ENCODE measurements at regions not wholly inside any gene's neighbourhood (a gene's known extent, or its start where the extent isn't known, plus 50 kb on each side); places are given as distances from the start of the nearest gene placed in this dataset.

DNA sequence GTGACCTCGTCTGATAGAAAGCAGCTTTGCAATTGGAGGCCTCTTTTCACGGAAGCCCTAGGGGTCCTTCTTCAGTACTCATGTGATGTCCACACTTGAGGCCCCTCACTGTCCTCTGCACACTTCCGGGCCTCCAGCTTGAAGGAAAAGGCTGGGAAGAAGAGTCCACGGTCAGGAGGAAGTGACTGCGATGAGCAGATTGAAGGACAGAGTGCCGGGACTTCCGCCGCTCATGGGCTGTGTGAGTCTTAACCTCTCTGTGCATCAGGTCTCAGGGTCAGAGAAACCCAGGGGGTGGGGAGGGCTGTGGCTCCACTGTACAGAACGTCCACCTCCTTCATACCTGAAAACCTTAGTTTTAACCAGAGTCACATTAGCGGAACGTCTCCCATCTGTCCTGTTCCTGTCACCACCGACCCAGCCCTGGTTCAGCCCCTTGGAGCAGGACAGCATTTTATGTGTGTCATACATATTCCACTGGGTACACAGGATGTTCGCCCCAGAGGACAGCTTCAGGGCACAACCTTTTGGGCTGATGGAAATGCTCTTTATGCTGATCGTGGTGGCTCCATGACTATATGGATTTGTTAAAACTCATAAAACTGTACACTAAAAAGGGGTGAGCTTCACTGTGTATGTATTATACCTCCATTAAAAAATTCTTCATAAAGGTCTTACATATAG lies 51.0 kb upstream of the SORCS2 start:
- BruUV-seq (replicated peaks): no TSS peak
- Histone ChIP-seq H3K9me1 (ENCODE audit: control insufficient read depth, insufficient read depth, low read length) (no peaks in the 10 kb centered on the region), H3K4me3 (no peak overlapping the region), H3K9me3 (replicated peaks; ENCODE audit: control insufficient read depth, insufficient read depth, low read depth, low read length) (no peaks in the 10 kb centered on the region), H4K20me1 (replicated peaks; ENCODE audit: control insufficient read depth, insufficient read depth, low read length) (0 out of 2 replicates have a peak, but pooled peaks cover 4% of the 10 kb centered on the region), H3K27me3 (ENCODE audit: control insufficient read depth in 2 of 2, insufficient read depth in 2 of 2, low read length in 2 of 2) (peaks cover 33 to 77% of the 10 kb centered on the region in 2 experiments; a peak in 4 of 5 replicates), H3K27ac (ENCODE audit: extremely low read depth, low read depth, low read length) (no peak overlapping the region), H3K36me3 (ENCODE audit: control insufficient read depth, insufficient read depth, low read length) (no peaks in the 10 kb centered on the region), H3K4me1 (replicated peaks in 1 of 2; ENCODE audit: control insufficient read depth in 2 of 2, insufficient read depth in 2 of 2, low read length in 2 of 2) (peaks cover 0 to 14% of the 10 kb centered on the region in 2 experiments; a peak in 2 of 5 replicates), H2AFZ (ENCODE audit: low read depth, low read length) (no peak overlapping the region), H3K4me2 (ENCODE audit: insufficient read depth, low read length) (no peak overlapping the region), H3K79me2 (ENCODE audit: control insufficient read depth, insufficient read depth, low read length) (no peaks in the 10 kb centered on the region), H3K9ac (ENCODE audit: insufficient read depth in 1 of 2, low read depth in 2 of 2, low read length in 2 of 2) (no peak overlapping the region)
- WGBS (ENCODE audit: insufficient coverage, low coverage, missing lambda C conversion rate): 4% methylated on average over 14 of the region's 14 CpGs
- POLR2A ChIA-PET: interaction anchor here (0.6 kb wide), 2 partner anchors 16 to 68 kb away, joined by 3 to 4 read pairs; no protein-coding TSS in a partner anchor
- CTCF ChIA-PET (ENCODE audit: low intra/inter-chr PET ratio): no interaction called here
- intact Hi-C loops (cut with micrococcal nuclease) (no loop called here), in situ Hi-C loops (cut with MboI) (no loop called here)
- TF ChIP-seq SPI1 (IDR thresholded peaks at IDR 0.05; ENCODE audit: borderline replicate concordance, low read depth, low read length): 0 out of 2 replicates have a peak, but pooled peaks have one; percentile 22
- no peak for TF ChIP-seq TFAM (CRISPR knock-in tag; conservative IDR thresholded peaks at IDR 0.05)
- ATAC-seq (peak; percentile 19), DNase-seq (ENCODE audit: extremely low read depth in 1 of 4, low spot score in 3 of 4) (no peak), FAIRE-seq (peak; percentile 46)

DNA sequence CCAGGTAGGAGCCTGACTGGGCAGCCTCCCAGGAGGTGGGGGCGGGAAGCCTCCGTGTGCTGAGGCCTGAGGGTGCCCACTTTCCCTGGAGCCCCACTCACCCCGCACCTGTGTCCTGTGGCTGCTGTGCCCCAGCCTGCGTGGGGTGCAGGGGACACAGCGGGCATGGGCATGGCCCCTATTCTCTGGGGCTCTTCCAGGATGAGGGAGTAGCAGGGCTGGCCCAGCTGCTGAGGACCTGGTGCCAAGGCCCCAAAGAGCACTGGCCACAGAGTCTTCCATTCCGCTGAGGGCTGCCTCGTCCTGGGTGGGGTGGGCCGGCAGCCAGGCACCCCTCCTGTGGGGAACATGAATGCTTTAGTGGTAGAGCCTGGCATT lies 51.7 kb upstream of the SORCS2 start:
- TF ChIP-seq ZEB2 (IDR thresholded peaks at IDR 0.05) (no peak), ZKSCAN3 (CRISPR knock-in tag; IDR thresholded peaks at IDR 0.05) (no peak), HDGF (IDR thresholded peaks at IDR 0.05) (no peak), KLF10 (CRISPR knock-in tag; IDR thresholded peaks at IDR 0.05) (no peak)
- TF ChIP-seq, protein P1, sequence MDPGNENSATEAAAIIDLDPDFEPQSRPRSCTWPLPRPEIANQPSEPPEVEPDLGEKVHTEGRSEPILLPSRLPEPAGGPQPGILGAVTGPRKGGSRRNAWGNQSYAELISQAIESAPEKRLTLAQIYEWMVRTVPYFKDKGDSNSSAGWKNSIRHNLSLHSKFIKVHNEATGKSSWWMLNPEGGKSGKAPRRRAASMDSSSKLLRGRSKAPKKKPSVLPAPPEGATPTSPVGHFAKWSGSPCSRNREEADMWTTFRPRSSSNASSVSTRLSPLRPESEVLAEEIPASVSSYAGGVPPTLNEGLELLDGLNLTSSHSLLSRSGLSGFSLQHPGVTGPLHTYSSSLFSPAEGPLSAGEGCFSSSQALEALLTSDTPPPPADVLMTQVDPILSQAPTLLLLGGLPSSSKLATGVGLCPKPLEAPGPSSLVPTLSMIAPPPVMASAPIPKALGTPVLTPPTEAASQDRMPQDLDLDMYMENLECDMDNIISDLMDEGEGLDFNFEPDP (CRISPR knock-in tag; IDR thresholded peaks at IDR 0.05): no peak
- in situ Hi-C loops (cut with MboI): no loop called here
- Histone ChIP-seq H4K20me1 (replicated peaks; ENCODE audit: control insufficient read depth, insufficient read depth, low read length) (0 out of 2 replicates have a peak, but pooled peaks cover 3% of the 10 kb centered on the region), H3K9me1 (ENCODE audit: control insufficient read depth, insufficient read depth, low read length) (no peaks in the 10 kb centered on the region), H3K27me3 (ENCODE audit: control insufficient read depth in 2 of 2, insufficient read depth in 2 of 2, low read length in 2 of 2) (peaks cover 28 to 79% of the 10 kb centered on the region in 2 experiments; a peak in 4 of 5 replicates), H3K27ac (ENCODE audit: extremely low read depth, low read depth, low read length) (no peak overlapping the region), H3K79me2 (ENCODE audit: control insufficient read depth, insufficient read depth, low read length) (no peaks in the 10 kb centered on the region), H3K4me1 (replicated peaks in 1 of 2; ENCODE audit: control insufficient read depth in 2 of 2, insufficient read depth in 2 of 2, low read length in 2 of 2) (peaks cover 0 to 14% of the 10 kb centered on the region in 2 experiments; a peak in 2 of 5 replicates), H3K4me3 (no peak overlapping the region), H2AFZ (ENCODE audit: low read depth, low read length) (no peak overlapping the region), H3K9me3 (replicated peaks; ENCODE audit: control insufficient read depth, insufficient read depth, low read depth, low read length) (no peaks in the 10 kb centered on the region), H3K4me2 (ENCODE audit: insufficient read depth, low read length) (no peak overlapping the region), H3K9ac (ENCODE audit: insufficient read depth in 1 of 2, low read depth in 2 of 2, low read length in 2 of 2) (no peak overlapping the region), H3K36me3 (ENCODE audit: control insufficient read depth, insufficient read depth, low read length) (no peaks in the 10 kb centered on the region)
- intact Hi-C loops (cut with micrococcal nuclease): no loop called here
- ATAC-seq: no peak
- DNase-seq (ENCODE audit: extremely low read depth in 1 of 4, low spot score in 3 of 4): no peak
- BruUV-seq (replicated peaks): no TSS peak
- 0% methylated on average over 5 of the region's 8 CpGs for whole genome bisulfite sequencing (ENCODE audit: insufficient coverage, low coverage, missing lambda C conversion rate)
- ChIA-PET CTCF (ENCODE audit: low intra/inter-chr PET ratio) (no interaction called here), POLR2A (interaction anchor here (0.6 kb wide), 1 partner anchor 69 kb away, joined by 3 read pairs; no protein-coding TSS in a partner anchor)
- FAIRE-seq: no peak

All from K562 (cell line).